Left ventricle myocardium inferior (tissue), 1 donor: ENCODE measurements at regions not wholly inside any gene's neighbourhood (a gene's known extent, or its start where the extent isn't known, plus 50 kb on each side); places are given as distances from the start of the nearest gene placed in this dataset.

Source experiments
- DNase-seq: peaks from one replicate; pipeline ENCODE4 v3.0.0-alpha.2; 2020
- H3K27ac ChIP-seq: fragments of 200-600 bp; replicated peaks from 2 replicates; pipeline ENCODE4 v1.8.0; 2021
- H3K27me3 ChIP-seq: fragments of 200-600 bp; 2 replicates; pipeline ENCODE4 v1.8.0; 2021; ENCODE audit warnings: low read depth
- H3K36me3 ChIP-seq: fragments of 200-600 bp; 2 replicates; pipeline ENCODE4 v1.8.0; 2021
- H3K4me1 ChIP-seq: fragments of 200-600 bp; 2 replicates; pipeline ENCODE4 v1.8.0; 2021
- H3K4me3 ChIP-seq: fragments of 200-600 bp; 2 replicates; pipeline ENCODE4 v1.8.0; 2021; ENCODE audit warnings: mild to moderate bottlenecking, moderate library complexity
- H3K9me3 ChIP-seq: fragments of 200-600 bp; replicated peaks from 2 replicates; pipeline ENCODE4 v1.8.0; 2021
- CTCF ChIP-seq: fragments of 200-600 bp; IDR thresholded peaks from 2 replicates; pipeline ENCODE4 v1.8.0; 2021; ENCODE audit warnings: antibody characterized with exemption, mild to moderate bottlenecking, borderline replicate concordance
- intact Hi-C: fragments of 100-400 bp; cut with micrococcal nuclease; formaldehyde crosslinking; loops from one replicate; pipeline ENCODE4 v1.11.0; 2022
- donor health status: DM: no; HTN: yes; CAD: no; lungs with severe emphysema.

GRCh38 chr9:126027566-126027965 is 280.4 kb downstream of the PBX3 start:
- Histone ChIP-seq H3K4me1 (no peaks in the 10 kb centered on the region), H3K4me3 (no peak overlapping the region), H3K27me3 (peaks cover 57% of the 10 kb centered on the region), H3K9me3 (no peaks in the 10 kb centered on the region), H3K36me3 (no peaks in the 10 kb centered on the region), H3K27ac (no peak overlapping the region)
- intact Hi-C loops, result no loop called here
- TF ChIP-seq CTCF, result no peak
- DNase-seq, result no peak

GRCh38 chr9:126028746-126029145 is 281.6 kb downstream of the PBX3 start:
- peaks cover 69% of the 10 kb centered on the region for H3K27me3 ChIP-seq
- intact Hi-C loops, result no loop called here
- no peak overlapping the region for H3K27ac ChIP-seq
- H3K36me3 ChIP-seq, result no peaks in the 10 kb centered on the region
- H3K9me3 ChIP-seq, result no peaks in the 10 kb centered on the region
- H3K4me1 ChIP-seq, result no peaks in the 10 kb centered on the region
- DNase-seq, result no peak
- no peak for TF ChIP-seq CTCF
- no peak overlapping the region for H3K4me3 ChIP-seq

GRCh38 chr9:126030716-126031115 is 283.5 kb downstream of the PBX3 start:
- Histone ChIP-seq H3K9me3 (no peaks in the 10 kb centered on the region), H3K27ac (no peak overlapping the region), H3K27me3 (peaks cover 81% of the 10 kb centered on the region), H3K4me1 (no peaks in the 10 kb centered on the region), H3K36me3 (no peaks in the 10 kb centered on the region), H3K4me3 (no peak overlapping the region)
- DNase-seq, result no peak
- intact Hi-C loops, result no loop called here
- no peak for TF ChIP-seq CTCF

- intact Hi-C loops, result no loop called here
- no peak for DNase-seq
- Histone ChIP-seq H3K27ac (no peak overlapping the region), H3K4me1 (no peaks in the 10 kb centered on the region), H3K9me3 (no peaks in the 10 kb centered on the region), H3K4me3 (no peak overlapping the region), H3K27me3 (peaks cover 85% of the 10 kb centered on the region), H3K36me3 (no peaks in the 10 kb centered on the region)
- no peak for TF ChIP-seq CTCF
Measured at GRCh38 chr9:126031116-126031515, 283.9 kb downstream of the PBX3 start.

- DNase-seq, result no peak
- no peaks in the 10 kb centered on the region for H3K36me3 ChIP-seq
- peaks cover 90% of the 10 kb centered on the region for H3K27me3 ChIP-seq
- intact Hi-C loops, result no loop called here
- H3K9me3 ChIP-seq, result no peaks in the 10 kb centered on the region
- H3K4me1 ChIP-seq, result no peaks in the 10 kb centered on the region
- no peak overlapping the region for H3K4me3 ChIP-seq
- no peak for TF ChIP-seq CTCF
- no peak overlapping the region for H3K27ac ChIP-seq
Measured at GRCh38 chr9:126032135-126032534, 285.0 kb downstream of the PBX3 start.

GRCh38 chr9:126033318-126033717 is 286.1 kb downstream of the PBX3 start:
- Histone ChIP-seq H3K4me1 (no peaks in the 10 kb centered on the region), H3K9me3 (no peaks in the 10 kb centered on the region), H3K4me3 (no peak overlapping the region), H3K27ac (no peak overlapping the region), H3K27me3 (peaks cover 80% of the 10 kb centered on the region), H3K36me3 (no peaks in the 10 kb centered on the region)
- intact Hi-C loops, result no loop called here
- no peak for TF ChIP-seq CTCF
- no peak for DNase-seq
